ENCODE measurements at regions not wholly inside any gene's neighbourhood (a gene's known extent, or its start where the extent isn't known, plus 50 kb on each side); places are given as distances from the start of the nearest gene placed in this dataset.

- H3K4me1 ChIP-seq, result no peaks in the 10 kb centered on the region
- peak overlapping the region in 1 of 2 donors; percentile 52 for H3K27ac ChIP-seq
- no peak for DNase-seq
Measured at GRCh38 chr1:192941722-192942411, 117.3 kb downstream of the UCHL5 start.

GRCh38 chr1:192943108-192943507 lies 116.1 kb downstream of the UCHL5 start:
- intact Hi-C loops (cut with DNase I; ENCODE audit: low total_unique reads), result no loop called here
- no peak overlapping the region for H3K4me3 ChIP-seq
- DNase-seq, result no peak
- no peaks in the 10 kb centered on the region for H3K9me3 ChIP-seq
- no peaks in the 10 kb centered on the region for H3K27me3 ChIP-seq
- no peaks in the 10 kb centered on the region for H3K4me1 ChIP-seq
- TF ChIP-seq, protein P1, sequence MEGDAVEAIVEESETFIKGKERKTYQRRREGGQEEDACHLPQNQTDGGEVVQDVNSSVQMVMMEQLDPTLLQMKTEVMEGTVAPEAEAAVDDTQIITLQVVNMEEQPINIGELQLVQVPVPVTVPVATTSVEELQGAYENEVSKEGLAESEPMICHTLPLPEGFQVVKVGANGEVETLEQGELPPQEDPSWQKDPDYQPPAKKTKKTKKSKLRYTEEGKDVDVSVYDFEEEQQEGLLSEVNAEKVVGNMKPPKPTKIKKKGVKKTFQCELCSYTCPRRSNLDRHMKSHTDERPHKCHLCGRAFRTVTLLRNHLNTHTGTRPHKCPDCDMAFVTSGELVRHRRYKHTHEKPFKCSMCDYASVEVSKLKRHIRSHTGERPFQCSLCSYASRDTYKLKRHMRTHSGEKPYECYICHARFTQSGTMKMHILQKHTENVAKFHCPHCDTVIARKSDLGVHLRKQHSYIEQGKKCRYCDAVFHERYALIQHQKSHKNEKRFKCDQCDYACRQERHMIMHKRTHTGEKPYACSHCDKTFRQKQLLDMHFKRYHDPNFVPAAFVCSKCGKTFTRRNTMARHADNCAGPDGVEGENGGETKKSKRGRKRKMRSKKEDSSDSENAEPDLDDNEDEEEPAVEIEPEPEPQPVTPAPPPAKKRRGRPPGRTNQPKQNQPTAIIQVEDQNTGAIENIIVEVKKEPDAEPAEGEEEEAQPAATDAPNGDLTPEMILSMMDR (IDR thresholded peaks at IDR 0.05), result no peak
- TF ChIP-seq POLR2A (IDR thresholded peaks at IDR 0.05), result no peak
- H3K27ac ChIP-seq, result peak overlapping the region; percentile 16 to 52
- H3K36me3 ChIP-seq, result no peaks in the 10 kb centered on the region

More at GRCh38 chr1:192941722-192942411, 117.3 kb downstream of the UCHL5 start:
- H3K27me3 ChIP-seq, result no peaks in the 10 kb centered on the region
- no peaks in the 10 kb centered on the region for H3K36me3 ChIP-seq
- TF ChIP-seq, protein P1 (IDR thresholded peaks at IDR 0.05), result no peak
- TF ChIP-seq POLR2A (IDR thresholded peaks at IDR 0.05), result no peak
- no peak overlapping the region for H3K4me3 ChIP-seq
- intact Hi-C loops (cut with DNase I; ENCODE audit: low total_unique reads), result no loop called here
- H3K9me3 ChIP-seq, result no peaks in the 10 kb centered on the region

DNA sequence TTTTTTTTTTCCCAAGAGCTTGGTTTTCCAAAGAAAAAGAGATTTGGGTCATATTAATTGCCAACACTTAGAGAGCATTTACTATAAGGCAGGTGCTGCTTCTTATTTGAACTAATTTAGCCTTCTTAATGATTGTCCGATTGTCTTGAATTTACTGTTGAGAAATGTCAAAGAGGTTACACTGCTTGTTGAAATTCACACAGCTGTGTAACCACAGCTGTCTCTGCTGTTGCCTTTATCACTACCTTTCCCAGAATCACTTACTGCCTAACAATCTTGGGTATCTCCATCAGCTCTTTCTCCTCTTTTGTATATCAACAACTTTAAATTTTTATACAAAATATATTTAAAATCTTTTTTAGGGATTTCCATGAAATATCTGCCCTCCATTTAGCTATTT lies 115.6 kb downstream of the UCHL5 start:
- H3K27ac ChIP-seq, result peak overlapping the region; percentile 16 to 52
- no peaks in the 10 kb centered on the region for H3K9me3 ChIP-seq
- DNase-seq, result no peak
- TF ChIP-seq, protein P1 (IDR thresholded peaks at IDR 0.05), result no peak
- no peak for TF ChIP-seq POLR2A (IDR thresholded peaks at IDR 0.05)
- no peak overlapping the region for H3K4me3 ChIP-seq
- intact Hi-C loops (cut with DNase I; ENCODE audit: low total_unique reads), result no loop called here
- H3K4me1 ChIP-seq, result no peaks in the 10 kb centered on the region
- H3K27me3 ChIP-seq, result no peaks in the 10 kb centered on the region
- no peaks in the 10 kb centered on the region for H3K36me3 ChIP-seq

DNA sequence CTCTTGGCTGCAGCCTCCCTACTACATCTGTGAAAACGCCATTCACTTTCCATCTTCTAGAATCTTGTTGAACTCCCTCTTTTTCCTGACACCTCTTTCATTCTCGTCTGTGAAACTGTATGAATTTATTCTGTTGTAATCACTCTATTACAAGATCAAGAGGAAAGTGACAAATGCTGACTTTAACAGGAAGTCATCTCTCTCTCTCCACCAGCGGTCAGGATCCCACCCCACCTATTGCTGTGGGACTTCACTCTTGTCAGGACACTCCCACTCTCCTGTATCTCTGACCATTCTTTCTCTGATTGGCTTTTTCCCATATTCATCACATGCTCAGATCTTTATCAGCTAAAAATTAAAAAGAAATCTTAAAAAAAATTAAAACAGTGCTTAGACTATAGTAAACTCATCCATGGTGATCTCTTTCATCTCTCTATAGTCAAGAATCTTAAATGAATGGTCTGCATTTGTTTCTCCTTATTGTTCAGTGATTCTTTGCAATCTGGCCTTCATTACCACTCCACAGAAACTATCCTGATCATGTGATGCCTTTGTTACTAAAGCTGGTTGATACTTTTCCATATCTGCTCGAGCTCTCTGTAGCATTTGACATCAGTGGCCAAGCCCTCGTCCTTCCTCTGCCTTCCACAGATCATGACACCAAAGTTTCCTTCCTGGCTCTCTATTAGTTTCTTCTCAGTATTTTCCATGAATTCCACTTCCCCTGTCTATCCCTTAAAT lies 113.6 kb downstream of the UCHL5 start:
- Histone ChIP-seq H3K4me3 (no peak overlapping the region), H3K27me3 (no peaks in the 10 kb centered on the region), H3K27ac (no peak overlapping the region), H3K4me1 (no peaks in the 10 kb centered on the region), H3K36me3 (no peaks in the 10 kb centered on the region), H3K9me3 (no peaks in the 10 kb centered on the region)
- intact Hi-C loops (cut with DNase I; ENCODE audit: low total_unique reads), result no loop called here
- no peak for DNase-seq
- no peak for TF ChIP-seq POLR2A (IDR thresholded peaks at IDR 0.05)
- TF ChIP-seq, protein P1 (IDR thresholded peaks at IDR 0.05), result no peak

GRCh38 chr1:192949783-192950182 lies 109.4 kb downstream of the UCHL5 start:
- Histone ChIP-seq H3K36me3 (no peaks in the 10 kb centered on the region), H3K4me1 (no peaks in the 10 kb centered on the region), H3K27ac (no peak overlapping the region), H3K9me3 (no peaks in the 10 kb centered on the region), H3K4me3 (no peak overlapping the region), H3K27me3 (no peaks in the 10 kb centered on the region)
- TF ChIP-seq, protein P1 (IDR thresholded peaks at IDR 0.05), result no peak
- no peak for TF ChIP-seq POLR2A (IDR thresholded peaks at IDR 0.05)
- intact Hi-C loops (cut with DNase I; ENCODE audit: low total_unique reads), result no loop called here
- DNase-seq, result no peak
